ENCODE measurements at regions not wholly inside any gene's neighbourhood (a gene's known extent, or its start where the extent isn't known, plus 50 kb on each side); places are given as distances from the start of the nearest gene placed in this dataset.
"Not testable (repeated sequence)": the region's sequence is repeated elsewhere in the genome, so short reads cannot be mapped to it uniquely, and the experiment has no call there.

GRCh38 chr6:56724455-56724854, 81.8 kb upstream of the DST start:
- H3K27me3 ChIP-seq (ENCODE audit: insufficient read depth, insufficient read length): no peaks in the 10 kb centered on the region
- H3K4me1 ChIP-seq (ENCODE audit: insufficient read depth, insufficient read length): no peaks in the 10 kb centered on the region
- TF ChIP-seq SUZ12 (IDR thresholded peaks at IDR 0.05; ENCODE audit: extremely low read depth, insufficient read depth, insufficient read length) (no peak), ZNF274 (IDR thresholded peaks at IDR 0.05; ENCODE audit: low read depth, low read length) (no peak), YY1 (IDR thresholded peaks at IDR 0.05; ENCODE audit: insufficient read depth, insufficient read length) (no peak)
- peaks cover 6% of the 10 kb centered on the region; the same call in 1 of the 2 replicates for H3K9me3 ChIP-seq (ENCODE audit: insufficient read depth, low read length)
- H3K9ac ChIP-seq (ENCODE audit: insufficient read length, low read depth): no peak overlapping the region
- DNase-seq (ENCODE audit: low read depth, low spot score): no peak
- no peak overlapping the region for H3K4me3 ChIP-seq (ENCODE audit: insufficient read length, low read depth)
- no peaks in the 10 kb centered on the region for H3K36me3 ChIP-seq (ENCODE audit: insufficient read depth, insufficient read length, low read length)

DNA sequence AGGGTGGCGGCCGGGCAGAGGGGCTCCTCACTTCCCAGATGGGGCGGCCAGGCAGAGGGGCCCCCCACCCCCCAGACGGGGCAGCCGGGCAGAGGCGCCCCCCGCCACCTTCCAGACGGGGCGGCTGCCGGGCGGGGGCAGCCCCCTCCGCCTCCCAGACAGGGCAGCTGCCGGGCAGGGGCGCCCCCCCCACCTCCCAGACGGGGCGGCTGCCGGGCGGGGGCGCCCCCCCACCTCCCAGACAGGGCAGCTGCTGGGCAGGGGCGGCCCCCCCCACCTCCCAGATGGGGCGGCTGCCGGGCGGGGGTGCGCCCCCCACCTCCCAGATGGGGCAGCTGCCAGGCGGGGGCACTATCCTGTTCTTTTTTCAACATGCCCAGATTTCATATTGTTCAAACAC, 78.2 kb upstream of the DST start:
- H3K4me3 ChIP-seq (ENCODE audit: insufficient read length, low read depth): no peak overlapping the region
- no peaks in the 10 kb centered on the region for H3K36me3 ChIP-seq (ENCODE audit: insufficient read depth, insufficient read length, low read length)
- TF ChIP-seq SUZ12 (IDR thresholded peaks at IDR 0.05; ENCODE audit: extremely low read depth, insufficient read depth, insufficient read length) (no peak), ZNF274 (IDR thresholded peaks at IDR 0.05; ENCODE audit: low read depth, low read length) (no peak), YY1 (IDR thresholded peaks at IDR 0.05; ENCODE audit: insufficient read depth, insufficient read length) (no peak)
- H3K9me3 ChIP-seq (ENCODE audit: insufficient read depth, low read length): peaks cover 29% of the 10 kb centered on the region
- no peak for DNase-seq (ENCODE audit: low read depth, low spot score)
- no peak overlapping the region for H3K9ac ChIP-seq (ENCODE audit: insufficient read length, low read depth)
- H3K4me1 ChIP-seq (ENCODE audit: insufficient read depth, insufficient read length): no peaks in the 10 kb centered on the region
- no peaks in the 10 kb centered on the region for H3K27me3 ChIP-seq (ENCODE audit: insufficient read depth, insufficient read length)

DNA sequence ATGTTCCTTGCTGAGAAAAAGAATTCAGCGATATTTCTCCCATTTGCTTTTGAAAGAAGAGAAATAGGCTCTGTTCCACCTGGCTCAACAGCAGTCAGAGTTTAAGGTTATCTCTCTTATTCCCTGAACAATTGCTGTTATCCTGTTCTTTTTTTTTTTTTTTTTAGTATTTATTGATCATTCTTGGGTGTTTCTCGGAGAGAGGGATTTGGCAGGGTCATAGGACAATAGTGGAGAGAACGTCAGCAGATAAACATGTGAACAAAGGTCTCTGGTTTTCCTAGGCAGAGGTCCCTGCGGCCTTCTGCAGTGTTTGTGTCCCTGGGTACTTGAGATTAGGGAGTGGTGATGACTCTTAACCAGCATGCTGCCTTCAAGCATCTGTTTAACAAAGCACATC, 77.5 kb upstream of the DST start:
- H3K9me3 ChIP-seq (ENCODE audit: insufficient read depth, low read length): peaks cover 29% of the 10 kb centered on the region
- not testable (repeated sequence) for DNase-seq (ENCODE audit: low read depth, low spot score); H3K4me3 ChIP-seq (ENCODE audit: insufficient read length, low read depth); H3K36me3 ChIP-seq (ENCODE audit: insufficient read depth, insufficient read length, low read length); H3K4me1 ChIP-seq (ENCODE audit: insufficient read depth, insufficient read length); H3K9ac ChIP-seq (ENCODE audit: insufficient read length, low read depth); H3K27me3 ChIP-seq (ENCODE audit: insufficient read depth, insufficient read length)

DNA sequence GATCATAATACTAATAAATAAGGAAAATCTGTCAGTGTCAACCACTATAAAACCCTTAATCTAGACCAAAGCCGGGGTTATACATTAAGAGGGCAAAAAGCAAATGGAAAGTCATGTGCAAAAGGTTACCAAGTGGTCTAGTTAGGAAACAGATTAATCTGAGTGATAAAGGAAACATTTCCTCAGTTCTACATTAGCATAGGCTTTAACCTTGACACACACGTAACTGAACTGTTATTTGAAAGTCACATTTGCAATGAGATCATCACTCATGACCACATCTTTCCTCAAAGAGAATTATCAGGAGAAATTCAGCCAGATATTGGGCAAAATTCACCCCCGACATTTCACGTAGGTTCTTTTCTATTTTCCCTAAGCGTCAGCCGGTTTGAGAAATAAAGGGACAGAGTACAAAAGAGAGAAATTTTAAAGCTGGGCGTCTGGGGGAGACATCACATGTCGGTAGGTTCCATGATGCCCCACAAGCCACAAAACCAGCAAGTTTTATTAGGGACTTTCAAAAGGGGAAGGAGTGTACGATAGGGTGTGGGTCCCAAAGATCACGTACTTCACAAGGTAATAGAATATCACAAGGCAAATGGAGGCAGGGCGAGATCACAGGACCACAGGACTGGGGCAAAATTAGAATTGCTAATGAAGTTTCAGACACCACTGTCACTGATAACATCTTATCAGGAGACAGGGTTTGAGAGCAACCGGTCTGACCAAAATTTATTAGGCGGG, 76.8 kb upstream of the DST start:
- H3K36me3 ChIP-seq (ENCODE audit: insufficient read depth, insufficient read length, low read length): not testable (repeated sequence)

DNA sequence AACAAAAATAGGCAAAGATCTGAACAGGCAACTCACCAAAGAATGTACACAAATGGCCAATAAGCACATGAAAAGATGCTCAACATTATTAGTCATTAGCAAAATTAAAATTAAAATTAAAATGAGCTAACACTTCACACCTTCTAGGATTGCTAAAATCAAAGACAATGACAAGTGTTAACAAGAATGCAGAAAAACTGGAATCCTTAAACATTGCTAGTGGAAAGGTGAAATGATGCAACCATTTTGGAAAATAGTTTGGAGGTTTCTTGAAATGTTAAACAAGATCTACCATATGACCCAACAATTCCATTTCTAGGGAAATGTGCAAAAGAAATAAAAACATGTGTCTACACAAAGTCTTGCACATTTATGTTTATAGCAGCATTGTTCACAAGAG, 75.5 kb upstream of the DST start:
- Histone ChIP-seq H3K27me3 (ENCODE audit: insufficient read depth, insufficient read length) (no peaks in the 10 kb centered on the region), H3K4me3 (ENCODE audit: insufficient read length, low read depth) (no peak overlapping the region), H3K9me3 (ENCODE audit: insufficient read depth, low read length) (peaks cover 29% of the 10 kb centered on the region), H3K4me1 (ENCODE audit: insufficient read depth, insufficient read length) (no peaks in the 10 kb centered on the region), H3K36me3 (ENCODE audit: insufficient read depth, insufficient read length, low read length) (no peaks in the 10 kb centered on the region), H3K9ac (ENCODE audit: insufficient read length, low read depth) (no peak overlapping the region)
- TF ChIP-seq ZNF274 (IDR thresholded peaks at IDR 0.05; ENCODE audit: low read depth, low read length): no peak
- no peak for TF ChIP-seq YY1 (IDR thresholded peaks at IDR 0.05; ENCODE audit: insufficient read depth, insufficient read length)
- TF ChIP-seq SUZ12 (IDR thresholded peaks at IDR 0.05; ENCODE audit: extremely low read depth, insufficient read depth, insufficient read length): no peak
- DNase-seq (ENCODE audit: low read depth, low spot score): no peak

More for the DNA sequence above, 76.8 kb upstream of the DST start:
- not testable (repeated sequence) for H3K27me3 ChIP-seq (ENCODE audit: insufficient read depth, insufficient read length); H3K4me3 ChIP-seq (ENCODE audit: insufficient read length, low read depth); H3K4me1 ChIP-seq (ENCODE audit: insufficient read depth, insufficient read length); DNase-seq (ENCODE audit: low read depth, low spot score); H3K9ac ChIP-seq (ENCODE audit: insufficient read length, low read depth)
- H3K9me3 ChIP-seq (ENCODE audit: insufficient read depth, low read length): peaks cover 29% of the 10 kb centered on the region

- no peak overlapping the region for H3K4me3 ChIP-seq (ENCODE audit: insufficient read length, low read depth)
Observed at GRCh38 chr6:56716229-56716628, 73.5 kb upstream of the DST start.

DNA sequence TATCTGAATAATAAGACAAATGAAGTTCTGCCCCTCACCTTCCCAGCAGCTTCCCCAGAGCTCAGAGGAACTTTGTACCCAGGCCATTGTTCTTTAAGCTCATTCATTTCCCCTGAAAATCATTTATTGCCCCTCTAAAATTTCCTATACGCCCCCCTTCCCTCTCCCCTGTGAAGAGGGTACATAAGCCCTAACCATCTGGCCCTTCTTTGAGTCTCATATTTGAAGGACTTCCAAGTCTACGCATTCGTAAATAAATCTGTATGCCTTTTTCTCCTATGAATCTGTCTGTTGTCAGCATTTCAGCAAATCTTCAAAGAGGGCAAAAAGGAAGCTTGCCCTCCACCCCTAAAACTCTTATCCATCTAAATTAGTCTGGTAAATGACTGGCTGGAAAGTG, 73.1 kb upstream of the DST start:
- H3K4me3 ChIP-seq (ENCODE audit: insufficient read length, low read depth): no peak overlapping the region
- no peaks in the 10 kb centered on the region for H3K36me3 ChIP-seq (ENCODE audit: insufficient read depth, insufficient read length, low read length)
- no peak overlapping the region for H3K9ac ChIP-seq (ENCODE audit: insufficient read length, low read depth)
- no peaks in the 10 kb centered on the region for H3K27me3 ChIP-seq (ENCODE audit: insufficient read depth, insufficient read length)
- no peak for DNase-seq (ENCODE audit: low read depth, low spot score)
- H3K9me3 ChIP-seq (ENCODE audit: insufficient read depth, low read length): peaks cover 26% of the 10 kb centered on the region
- TF ChIP-seq ZNF274 (IDR thresholded peaks at IDR 0.05; ENCODE audit: low read depth, low read length): no peak
- TF ChIP-seq YY1 (IDR thresholded peaks at IDR 0.05; ENCODE audit: insufficient read depth, insufficient read length): no peak
- TF ChIP-seq SUZ12 (IDR thresholded peaks at IDR 0.05; ENCODE audit: extremely low read depth, insufficient read depth, insufficient read length): no peak
- H3K4me1 ChIP-seq (ENCODE audit: insufficient read depth, insufficient read length): no peaks in the 10 kb centered on the region

More at GRCh38 chr6:56716229-56716628, 73.5 kb upstream of the DST start:
- peaks cover 29% of the 10 kb centered on the region for H3K9me3 ChIP-seq (ENCODE audit: insufficient read depth, low read length)
- no peaks in the 10 kb centered on the region for H3K4me1 ChIP-seq (ENCODE audit: insufficient read depth, insufficient read length)
- TF ChIP-seq YY1 (IDR thresholded peaks at IDR 0.05; ENCODE audit: insufficient read depth, insufficient read length) (no peak), SUZ12 (IDR thresholded peaks at IDR 0.05; ENCODE audit: extremely low read depth, insufficient read depth, insufficient read length) (no peak), ZNF274 (IDR thresholded peaks at IDR 0.05; ENCODE audit: low read depth, low read length) (no peak)
- H3K36me3 ChIP-seq (ENCODE audit: insufficient read depth, insufficient read length, low read length): no peaks in the 10 kb centered on the region
- no peak for DNase-seq (ENCODE audit: low read depth, low spot score)
- no peaks in the 10 kb centered on the region for H3K27me3 ChIP-seq (ENCODE audit: insufficient read depth, insufficient read length)
- H3K9ac ChIP-seq (ENCODE audit: insufficient read length, low read depth): no peak overlapping the region

Data from NT2/D1 (cell line).